GM21576 (cell line): ENCODE measurements at regions not wholly inside any gene's neighbourhood (a gene's known extent, or its start where the extent isn't known, plus 50 kb on each side); places are given as distances from the start of the nearest gene placed in this dataset.

ENCODE experiments used
- ATAC-seq: cut with Tn5 transposase; IDR thresholded peaks from one replicate; pipeline ENCODE4 v1.9.1; 2021; ENCODE audit warnings: mild to moderate bottlenecking, moderate library complexity; ENCODE audit not compliant: unreplicated experiment

DNA sequence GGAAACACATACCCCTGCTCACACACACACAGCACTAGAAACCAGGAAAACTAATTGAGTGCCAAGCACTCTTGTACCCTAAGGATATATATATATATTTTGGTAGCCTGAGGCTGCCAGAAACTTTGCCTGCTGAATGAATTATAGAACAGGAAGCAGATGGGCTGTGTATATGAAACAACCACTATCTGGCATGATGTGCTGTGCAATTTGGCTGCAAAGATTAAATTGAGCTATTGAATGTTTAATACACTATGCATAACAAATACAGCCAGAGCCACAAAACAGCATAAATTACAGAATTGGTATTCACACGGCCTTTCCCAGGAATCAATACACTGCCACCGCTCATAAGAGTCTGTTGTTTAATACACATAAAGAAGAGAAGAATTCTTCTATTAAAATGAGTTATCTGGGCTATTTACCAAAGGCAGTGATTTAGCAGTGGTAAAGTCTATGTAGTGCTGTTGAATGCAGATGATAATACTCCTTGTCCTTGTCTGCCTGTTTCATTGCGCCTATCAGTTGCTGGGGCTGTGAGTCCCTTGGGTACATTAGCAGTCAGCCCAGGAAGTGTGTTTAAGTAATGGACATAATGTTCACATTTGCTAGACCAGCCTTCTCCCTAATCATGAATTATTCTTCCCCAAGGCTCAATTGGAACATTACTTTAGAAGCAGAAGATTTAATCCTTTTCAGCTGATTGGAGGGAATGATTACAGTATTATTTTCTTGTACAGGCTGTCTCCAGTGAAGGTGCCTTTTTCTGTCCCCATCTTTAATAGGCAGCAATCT lies 294.3 kb downstream of the TLE1 start:
- no peak for ATAC-seq

GRCh38 chr9:81393985-81394811 lies 295.1 kb downstream of the TLE1 start:
- ATAC-seq: no peak

DNA sequence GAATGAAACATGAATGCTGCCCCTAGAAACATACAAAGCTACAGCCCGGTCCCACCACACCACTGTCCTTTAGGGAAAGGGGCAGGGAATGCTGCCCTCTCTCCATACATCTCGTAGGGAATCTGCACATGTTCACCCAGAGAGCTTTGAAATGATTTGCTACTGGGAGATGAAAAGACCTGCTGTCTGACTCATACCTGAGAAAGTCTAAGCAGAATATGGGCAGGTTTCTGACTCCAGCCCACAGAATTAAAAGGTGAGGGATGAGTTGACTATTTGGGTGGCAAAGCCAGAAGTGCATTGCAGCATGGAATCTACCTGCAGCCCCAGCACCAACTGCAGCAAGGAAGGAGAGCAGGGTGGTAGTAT lies 297.9 kb downstream of the TLE1 start:
- no peak for ATAC-seq

- no peak for ATAC-seq
Observed at GRCh38 chr9:81390792-81391456, 298.4 kb downstream of the TLE1 start.

DNA sequence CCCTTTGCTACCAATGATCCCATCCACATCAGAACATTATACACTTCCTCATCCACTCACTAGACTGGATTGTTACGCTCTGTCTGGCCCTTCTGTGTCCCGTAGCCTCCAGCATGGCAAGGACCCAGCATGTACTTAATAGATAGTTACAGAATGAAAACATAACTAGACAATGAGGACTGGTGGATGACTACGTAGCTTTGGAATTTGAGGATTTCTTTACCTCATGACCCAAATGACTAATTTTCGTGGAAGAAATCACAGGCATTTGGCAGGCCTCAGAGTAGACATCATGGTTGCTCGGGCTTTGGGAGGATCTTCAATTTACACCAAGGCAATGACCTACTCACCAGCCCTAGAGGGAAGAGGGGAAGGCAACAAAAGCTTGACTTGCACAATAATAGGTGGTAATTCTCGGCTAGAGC lies 299.8 kb downstream of the TLE1 start:
- ATAC-seq: no peak

- ATAC-seq: no peak
Observed at GRCh38 chr9:81388831-81389230, 300.5 kb downstream of the TLE1 start.

- no peak for ATAC-seq
Observed at GRCh38 chr9:81387360-81388106, 301.8 kb downstream of the TLE1 start.

DNA sequence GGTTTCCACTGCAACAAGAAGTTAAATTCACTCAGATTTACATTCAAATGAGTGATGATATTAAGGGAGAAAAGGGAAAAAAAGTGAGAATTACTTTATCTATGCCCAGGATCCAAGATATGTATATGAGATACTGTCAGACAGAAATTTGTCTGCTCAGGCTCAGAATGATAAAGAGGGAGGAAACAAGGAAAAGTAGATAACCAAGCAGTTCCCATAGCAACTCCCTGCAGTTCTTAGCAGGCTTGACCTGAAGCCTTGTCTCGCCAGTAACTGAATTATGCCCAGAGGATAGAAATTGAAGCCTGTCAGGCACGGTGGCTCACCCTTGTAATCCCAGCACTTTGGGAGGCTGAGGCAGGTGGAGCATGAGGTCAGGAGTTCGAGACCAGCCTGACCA lies 304.4 kb downstream of the TLE1 start:
- no peak for ATAC-seq

DNA sequence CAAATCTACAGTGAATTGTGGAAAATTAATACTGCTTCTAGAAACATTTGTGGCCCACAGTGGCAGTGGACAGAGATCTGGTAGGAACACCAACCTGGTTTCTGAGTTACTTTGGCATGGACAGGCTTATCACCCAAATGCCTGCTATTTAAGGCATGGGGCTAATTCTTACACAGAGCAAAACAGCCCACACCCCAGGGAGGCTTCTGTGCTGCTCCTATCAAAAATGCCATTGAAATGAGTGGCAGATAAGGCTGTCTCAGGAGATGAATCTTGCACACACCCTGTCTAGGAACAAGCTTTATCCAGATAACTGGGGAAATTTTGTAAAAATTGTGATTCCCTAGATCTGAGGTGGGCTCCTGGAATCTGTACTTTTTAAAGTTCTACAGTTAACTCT lies 307.1 kb downstream of the TLE1 start:
- ATAC-seq: no peak

DNA sequence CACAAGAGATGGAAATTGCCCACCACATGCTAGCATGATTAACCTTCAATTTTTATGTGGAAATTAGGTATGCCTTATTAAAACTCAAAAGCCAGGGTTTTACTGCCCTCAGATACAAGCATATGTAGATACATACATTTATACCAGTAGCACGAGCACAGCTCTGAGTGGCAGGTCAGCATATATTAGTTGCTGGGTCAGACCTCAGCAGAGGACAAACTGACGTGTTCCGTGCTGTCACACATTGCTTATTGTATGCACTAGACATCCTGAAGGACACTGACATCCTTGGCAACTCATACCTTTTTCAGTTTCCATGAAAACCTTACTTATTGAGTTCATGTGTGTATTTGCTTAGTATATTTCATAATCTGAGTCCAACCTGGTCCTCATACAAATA lies 307.7 kb downstream of the TLE1 start:
- ATAC-seq: no peak

GRCh38 chr9:81380504-81381359 lies 308.6 kb downstream of the TLE1 start:
- ATAC-seq: no peak

- no peak for ATAC-seq
Observed at GRCh38 chr9:81379655-81380054, 309.7 kb downstream of the TLE1 start.

DNA sequence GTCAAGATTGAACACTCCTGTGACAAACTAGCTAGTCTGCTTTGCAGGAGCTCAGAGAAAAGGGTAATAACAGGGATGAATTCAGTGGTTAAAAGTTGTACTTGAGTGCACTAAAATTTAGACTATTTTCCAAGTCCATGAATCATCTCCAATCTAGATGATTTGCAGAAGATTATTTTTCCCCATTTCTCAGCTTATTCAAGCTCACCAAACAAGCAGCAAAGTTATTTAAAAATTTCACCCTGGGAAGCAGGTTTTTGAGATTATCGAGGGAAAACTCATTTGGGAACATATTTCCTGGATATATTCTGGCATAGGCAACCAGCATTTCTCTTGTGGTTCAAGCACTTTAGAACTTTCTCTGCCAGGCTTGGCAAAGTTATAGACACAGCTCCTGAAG lies 311.4 kb downstream of the TLE1 start:
- ATAC-seq: no peak

DNA sequence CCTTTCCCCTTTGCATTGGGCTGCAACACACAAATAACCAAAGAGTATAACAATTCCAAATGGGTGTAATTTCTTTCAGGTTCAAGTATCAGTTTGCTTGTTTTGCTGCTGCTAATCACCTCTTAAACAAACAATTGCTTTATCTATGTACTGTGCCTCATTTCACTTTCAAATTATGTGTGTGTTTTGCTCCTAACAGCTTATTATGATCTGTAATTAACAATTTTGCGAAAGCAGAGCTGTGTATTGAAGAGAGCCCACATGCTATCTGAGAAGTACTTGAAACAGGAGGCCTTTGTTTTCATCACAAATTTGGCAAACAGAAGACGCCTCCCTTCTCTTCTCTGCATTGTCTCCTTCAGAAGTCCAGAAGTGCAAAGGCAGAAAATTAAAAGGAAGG lies 312.0 kb downstream of the TLE1 start:
- no peak for ATAC-seq

DNA sequence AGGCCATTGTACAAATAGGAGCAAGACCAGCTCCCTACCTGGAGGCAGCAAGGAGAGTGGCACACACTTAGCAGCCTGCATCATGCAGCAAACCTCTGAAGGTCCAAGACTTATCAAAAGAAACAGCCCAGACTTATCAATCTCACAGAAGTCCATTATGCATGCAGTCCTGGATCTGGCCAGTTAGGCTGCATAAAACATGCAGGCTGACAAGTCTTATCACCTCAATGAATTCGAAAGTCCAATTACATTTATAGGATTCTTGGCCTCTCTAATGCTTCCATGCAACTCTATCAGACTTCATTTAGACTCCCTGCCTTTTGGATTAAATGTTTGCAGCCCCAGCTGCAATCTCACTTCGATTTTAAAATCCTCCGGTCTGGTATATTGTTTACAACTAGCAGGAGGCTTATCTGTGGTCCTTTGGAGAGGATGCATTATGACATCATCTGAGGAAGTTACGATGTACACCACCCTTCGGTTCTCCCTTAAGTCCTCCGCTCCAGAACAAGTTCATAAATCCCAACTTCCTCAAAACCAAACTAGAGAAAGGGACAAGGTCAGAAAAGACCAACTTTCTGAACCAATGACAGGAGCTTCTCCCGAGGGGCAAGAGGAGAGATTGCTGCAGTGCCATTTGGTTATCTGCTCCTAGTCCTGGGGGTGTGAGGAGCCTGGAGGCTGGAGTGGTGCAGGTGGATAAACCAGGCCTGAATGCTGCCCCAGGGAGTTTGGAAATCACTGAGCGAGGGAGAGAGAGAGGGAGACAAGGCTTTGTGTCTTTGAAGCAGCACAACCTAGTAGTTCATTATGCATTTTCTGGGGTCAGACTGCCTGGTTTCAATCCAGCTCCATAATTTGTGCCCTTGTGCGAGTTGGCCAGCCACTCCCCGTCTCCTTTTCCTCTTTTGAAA lies 313.9 kb downstream of the TLE1 start:
- no peak for ATAC-seq

- no peak for ATAC-seq
Observed at GRCh38 chr9:81374459-81375186, 314.7 kb downstream of the TLE1 start.

DNA sequence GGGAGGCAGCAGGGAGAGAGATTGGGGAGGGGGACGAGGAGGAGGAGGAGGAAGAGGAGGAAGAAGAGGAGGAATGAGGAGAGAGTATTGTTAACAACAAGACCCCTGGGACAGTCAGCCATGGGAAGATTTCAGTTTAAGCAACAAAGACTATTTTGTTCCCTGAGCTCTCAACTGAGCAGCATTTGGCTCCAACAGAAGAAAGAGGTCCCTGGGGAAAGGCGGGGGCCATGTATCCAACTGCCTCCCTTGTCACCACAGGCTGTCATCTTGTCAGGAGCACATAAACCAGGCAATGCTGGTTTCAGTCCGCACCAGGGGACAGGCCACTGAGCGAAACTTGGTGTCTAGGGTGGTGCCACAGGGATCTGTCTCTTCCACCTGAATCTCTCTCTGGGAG lies 316.1 kb downstream of the TLE1 start:
- ATAC-seq: no peak

DNA sequence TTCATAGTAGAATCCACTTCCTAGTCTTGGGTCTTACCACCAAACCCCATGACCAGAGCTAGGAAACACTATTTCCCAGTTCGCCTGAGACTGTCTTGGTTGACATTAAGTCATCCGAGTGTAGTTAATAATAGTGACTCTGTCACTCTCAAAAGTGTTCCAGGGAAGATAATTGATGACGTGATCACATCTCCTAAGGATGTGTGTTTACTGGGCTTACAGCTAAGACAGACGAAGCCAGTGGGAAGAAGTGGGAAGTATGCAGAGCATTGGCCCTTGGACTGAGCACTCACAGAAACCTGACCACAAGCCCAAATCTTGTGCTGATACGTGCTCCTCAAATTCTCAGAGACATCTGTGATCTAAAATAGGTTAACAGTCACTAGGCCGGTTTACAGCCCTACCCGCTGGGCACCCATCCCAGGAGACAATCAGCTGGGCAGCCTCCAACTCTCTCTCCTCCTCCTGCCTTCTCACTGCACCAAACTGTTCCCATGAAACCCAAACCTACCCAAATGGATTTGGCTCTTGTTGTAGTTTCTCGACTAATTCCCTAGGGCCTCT lies 316.6 kb downstream of the TLE1 start:
- ATAC-seq: no peak
